Transverse colon (tissue), 3 donors: ENCODE measurements at regions not wholly inside any gene's neighbourhood (a gene's known extent, or its start where the extent isn't known, plus 50 kb on each side); places are given as distances from the start of the nearest gene placed in this dataset.

Experiments
- CTCF ChIP-seq, 5 experiments: fragments of 200-600 bp in 3 of 5; fragments of 450-650 bp in 2 of 5; sonication (generic) in 3 of 5; IDR thresholded peaks; 1 replicate in 2 of 5; 2 replicates in 3 of 5; pipeline ENCODE4 v1.5.1; 2016 to 2017; ENCODE audit warnings: antibody characterized with exemption in 5 of 5, inconsistent platforms in 3 of 5, mild to moderate bottlenecking in 2 of 5, moderate library complexity in 1 of 5
- EP300 ChIP-seq: sonication (generic); formaldehyde crosslinking; IDR thresholded peaks from one replicate; pipeline ENCODE4 v1.6.1; 2017; ENCODE audit warnings: antibody characterized with exemption, low read depth
- POLR2A ChIP-seq: fragments of 450-650 bp; IDR thresholded peaks from one replicate; pipeline ENCODE4 v1.6.1; 2016; ENCODE audit warnings: antibody characterized with exemption, mild to moderate bottlenecking, moderate library complexity

DNA sequence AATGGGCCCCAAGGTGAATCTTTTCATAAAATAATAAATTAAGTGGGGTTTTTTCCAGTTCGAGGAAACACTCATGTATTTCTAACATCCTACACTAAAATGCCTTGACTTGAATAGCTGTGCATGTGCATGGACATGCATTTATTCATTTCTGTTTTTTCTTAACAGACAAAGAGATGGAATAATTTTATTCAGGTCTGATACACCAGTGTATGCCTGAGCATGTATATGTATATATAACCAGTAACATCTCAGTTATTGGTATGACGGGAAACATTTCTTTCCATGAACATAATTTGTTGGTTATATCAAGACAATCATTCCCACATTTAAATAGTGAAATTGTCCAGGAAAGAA, 468.7 kb upstream of the TNP1 start:
- TF ChIP-seq CTCF (IDR thresholded peaks at IDR 0.05), result no peak
- TF ChIP-seq POLR2A, result no peak
- no peak for TF ChIP-seq EP300
